GM18867 (cell line): ENCODE measurements at regions not wholly inside any gene's neighbourhood (a gene's known extent, or its start where the extent isn't known, plus 50 kb on each side); places are given as distances from the start of the nearest gene placed in this dataset.

Source experiments
- ATAC-seq: cut with Tn5 transposase; IDR thresholded peaks from one replicate; pipeline ENCODE4 v1.9.1; 2021; ENCODE audit warnings: mild to moderate bottlenecking, moderate library complexity; ENCODE audit not compliant: unreplicated experiment

DNA sequence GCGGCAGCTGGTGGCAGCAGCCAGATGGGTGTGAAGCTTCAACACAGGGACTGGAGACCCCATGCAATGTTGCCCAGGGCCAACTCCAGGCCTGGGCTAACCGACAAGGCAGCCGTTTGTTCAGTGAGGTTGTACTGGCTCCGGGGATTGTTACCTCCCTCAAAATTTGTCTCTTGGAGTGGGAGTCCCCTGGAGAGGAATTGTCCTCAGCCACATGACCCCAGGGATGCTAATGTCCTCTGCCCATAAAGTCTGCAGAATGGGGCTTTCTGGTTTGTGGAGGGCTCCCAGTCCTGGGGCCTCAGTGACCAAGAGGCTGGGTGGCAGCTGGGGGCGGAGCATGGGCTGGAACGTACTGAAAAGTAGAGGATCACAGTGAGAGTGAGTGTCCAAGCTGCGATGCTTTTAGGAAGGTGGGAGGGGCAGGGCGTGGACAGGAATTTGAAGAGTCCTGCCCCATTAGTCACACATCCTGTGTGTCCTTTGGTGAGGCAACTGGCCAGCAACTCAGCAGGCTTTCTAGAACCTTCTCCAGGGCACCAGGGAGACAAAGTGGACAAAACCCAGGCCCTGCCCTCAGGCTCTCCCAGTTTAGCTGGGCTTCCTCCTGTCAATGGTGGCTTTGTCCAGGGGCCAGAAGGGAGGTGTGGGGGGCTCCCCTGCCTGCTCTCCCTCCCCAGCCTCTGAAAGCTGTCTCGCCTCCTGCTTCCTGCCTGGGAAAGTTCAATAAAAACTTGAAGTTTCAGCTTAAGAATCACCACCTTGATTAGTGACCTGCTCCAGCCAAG lies 114.0 kb downstream of the NSG2 start:
- no peak for ATAC-seq

- ATAC-seq = no peak
Measured at GRCh38 chr5:174165406-174165805, 119.9 kb downstream of the NSG2 start.

DNA sequence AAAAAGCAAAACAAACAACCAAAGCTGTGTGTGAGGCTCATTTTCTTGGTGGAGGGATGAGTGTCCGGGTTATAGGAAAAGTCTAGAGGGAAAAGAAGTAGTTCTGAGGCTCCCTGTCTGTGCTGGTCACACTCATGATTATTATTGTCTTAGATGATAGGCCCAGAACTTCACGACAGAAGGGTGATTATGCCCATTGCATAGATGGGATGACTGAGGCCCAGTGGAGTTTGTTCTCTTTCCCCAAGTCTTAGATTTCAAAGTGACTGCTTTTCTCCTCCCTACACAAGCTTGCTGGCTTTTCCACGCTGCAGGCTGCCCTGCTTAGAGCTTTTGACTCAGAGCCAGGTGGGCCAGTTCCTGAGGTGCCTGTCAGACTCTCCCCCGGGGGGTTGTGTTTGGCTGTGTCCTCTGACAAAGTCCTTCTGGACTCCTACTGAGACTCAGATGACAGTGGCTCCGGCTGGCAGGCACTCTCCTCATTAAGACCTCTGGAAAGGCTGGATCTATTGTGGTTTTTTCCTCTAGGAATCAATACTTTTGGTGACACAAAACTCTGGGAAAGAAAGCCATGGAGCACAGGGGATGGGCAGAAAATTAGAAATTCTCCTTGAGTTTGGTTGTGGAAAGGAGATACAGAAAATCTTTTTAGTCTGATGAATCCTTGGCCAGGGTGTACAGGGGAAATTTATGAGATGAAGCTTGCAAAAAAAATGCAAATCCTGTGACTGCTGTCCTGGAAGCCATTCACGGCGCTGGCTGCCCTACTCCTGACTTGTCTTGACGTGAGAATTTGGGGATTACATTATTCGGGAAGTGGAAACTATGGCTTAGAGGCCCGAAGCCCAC lies 120.9 kb downstream of the NSG2 start:
- no peak for ATAC-seq

DNA sequence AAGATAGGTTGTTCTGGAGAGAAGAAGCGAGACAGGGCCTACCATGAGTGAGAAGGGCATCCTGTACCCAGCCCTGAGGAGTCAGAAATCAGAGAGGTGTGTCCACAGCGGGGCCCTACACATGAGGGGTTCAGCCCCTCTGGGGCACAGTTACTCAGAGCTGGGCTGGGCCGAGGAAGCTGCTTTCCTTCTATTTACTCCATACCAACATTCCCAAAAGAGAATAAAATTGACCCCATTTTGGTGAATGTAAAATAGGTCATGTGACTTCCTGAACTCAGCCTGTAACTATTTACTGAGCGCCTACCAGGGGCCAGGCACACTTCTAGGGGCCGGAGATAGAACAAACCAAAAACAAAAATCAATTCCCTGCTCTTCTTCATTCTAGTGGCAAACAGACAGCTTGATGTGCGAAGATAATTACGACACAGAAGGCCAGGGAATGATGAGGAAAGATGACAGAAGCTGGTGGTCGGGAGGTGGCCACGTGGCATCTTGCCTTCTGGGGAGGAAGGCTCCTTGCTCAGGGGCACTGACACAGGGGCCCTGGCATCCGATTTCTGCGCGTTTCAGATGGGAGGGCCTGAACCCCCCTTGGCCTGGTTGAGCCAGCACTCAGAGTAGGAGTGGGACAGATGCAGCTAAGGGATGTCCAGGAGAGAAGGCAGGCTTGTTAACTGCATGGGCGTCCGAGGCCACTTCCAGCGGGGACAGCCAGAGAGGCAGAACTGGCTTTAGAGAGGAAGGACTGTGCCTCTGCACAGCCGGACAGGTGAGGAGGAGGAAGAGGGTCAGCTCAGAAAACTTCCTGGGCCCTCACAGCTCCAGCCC lies 121.8 kb downstream of the NSG2 start:
- no peak for ATAC-seq

- ATAC-seq = no peak
Measured at GRCh38 chr5:174172152-174172551, 126.6 kb downstream of the NSG2 start.

DNA sequence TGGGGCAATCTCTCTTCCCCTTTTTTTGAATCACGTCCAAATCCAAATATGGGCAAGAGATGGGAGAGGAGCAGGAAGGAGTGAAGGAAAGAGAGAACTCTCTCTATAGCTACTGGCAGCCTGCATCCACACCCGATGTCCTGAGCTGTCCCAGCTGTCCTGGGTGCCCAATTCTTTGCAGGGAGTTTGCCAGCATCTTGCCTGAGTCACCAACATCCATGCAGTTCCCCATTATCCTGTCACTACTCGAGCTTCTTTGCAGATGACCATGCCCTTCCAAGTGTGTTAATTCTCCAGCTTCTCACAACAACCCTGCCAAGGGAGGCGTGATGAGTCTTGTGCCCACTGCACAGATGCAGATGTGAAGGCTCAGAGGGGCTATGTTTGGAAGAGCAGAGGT lies 127.1 kb downstream of the NSG2 start:
- no peak for ATAC-seq

GRCh38 chr5:174173766-174174165 lies 128.3 kb downstream of the NSG2 start:
- ATAC-seq = no peak

- ATAC-seq = no peak
Measured at GRCh38 chr5:174175716-174176268, 130.3 kb downstream of the NSG2 start.

GRCh38 chr5:174176511-174176910 lies 131.0 kb downstream of the NSG2 start:
- no peak for ATAC-seq

DNA sequence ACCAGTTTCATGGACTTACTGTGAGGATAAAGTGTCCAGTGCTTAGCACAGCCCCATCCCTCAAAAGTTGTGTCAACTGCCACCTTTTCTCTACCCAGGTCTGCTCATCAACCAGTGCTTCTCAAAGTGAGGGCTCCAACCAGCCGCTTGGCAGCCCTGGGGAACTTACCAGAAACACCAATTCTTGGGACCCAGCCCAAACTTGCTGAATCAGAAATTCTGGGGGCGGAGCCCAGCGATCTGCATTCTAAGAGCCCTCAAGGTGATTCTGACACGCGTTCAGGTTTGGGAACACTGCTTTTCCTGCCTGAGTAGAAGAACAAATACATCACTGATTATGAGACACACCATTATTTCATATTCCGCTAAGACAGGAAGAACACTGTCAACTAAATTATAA lies 132.0 kb downstream of the NSG2 start:
- ATAC-seq = no peak

GRCh38 chr5:174177976-174178605 lies 132.6 kb downstream of the NSG2 start:
- ATAC-seq = no peak

DNA sequence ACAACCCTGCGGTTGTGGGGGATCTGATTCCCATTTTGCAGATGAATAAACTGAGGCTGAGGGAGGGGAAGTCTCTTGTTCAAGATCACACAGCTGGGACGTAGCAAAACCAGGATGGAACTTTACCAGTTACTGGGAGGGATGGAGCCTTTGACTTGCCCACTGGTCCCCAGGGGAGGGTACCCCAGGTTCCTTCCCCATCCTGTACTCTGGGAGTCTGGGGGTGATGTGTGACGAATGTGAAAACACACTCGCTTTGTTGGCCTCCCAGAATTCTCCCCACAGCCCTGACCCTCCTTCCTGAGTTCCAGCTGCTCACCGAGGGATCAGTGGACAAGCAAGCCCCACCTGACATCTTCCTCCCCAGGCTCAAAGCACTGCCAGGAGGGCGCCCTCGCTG lies 135.1 kb downstream of the NSG2 start:
- ATAC-seq = no peak

- no peak for ATAC-seq
Measured at GRCh38 chr5:174182111-174182510, 136.6 kb downstream of the NSG2 start.

- ATAC-seq = no peak
Measured at GRCh38 chr5:174183701-174184100, 138.2 kb downstream of the NSG2 start.

DNA sequence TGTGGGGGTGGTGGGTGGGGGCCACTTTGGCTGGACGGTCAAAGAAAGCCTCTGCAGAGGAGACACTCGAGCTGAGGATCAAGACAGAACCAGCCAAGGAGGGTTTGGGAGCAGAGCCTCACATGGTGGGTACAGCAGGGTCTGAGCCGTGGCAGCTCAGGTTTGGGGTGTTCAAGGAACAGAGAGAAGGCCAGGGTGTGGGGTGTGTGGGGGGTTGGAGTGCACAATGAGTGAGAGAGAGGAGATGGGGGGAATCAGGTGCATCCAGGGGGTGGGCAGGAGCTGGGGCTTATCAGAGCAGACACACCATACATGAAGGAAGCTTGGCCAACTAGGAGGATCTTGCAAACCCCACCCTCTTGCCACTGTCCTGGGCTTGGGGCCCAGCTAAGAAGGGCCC lies 140.0 kb downstream of the NSG2 start:
- no peak for ATAC-seq

GRCh38 chr5:174186096-174186695 lies 140.7 kb downstream of the NSG2 start:
- ATAC-seq = no peak

- no peak for ATAC-seq
Measured at GRCh38 chr5:174187001-174187400, 141.5 kb downstream of the NSG2 start.

DNA sequence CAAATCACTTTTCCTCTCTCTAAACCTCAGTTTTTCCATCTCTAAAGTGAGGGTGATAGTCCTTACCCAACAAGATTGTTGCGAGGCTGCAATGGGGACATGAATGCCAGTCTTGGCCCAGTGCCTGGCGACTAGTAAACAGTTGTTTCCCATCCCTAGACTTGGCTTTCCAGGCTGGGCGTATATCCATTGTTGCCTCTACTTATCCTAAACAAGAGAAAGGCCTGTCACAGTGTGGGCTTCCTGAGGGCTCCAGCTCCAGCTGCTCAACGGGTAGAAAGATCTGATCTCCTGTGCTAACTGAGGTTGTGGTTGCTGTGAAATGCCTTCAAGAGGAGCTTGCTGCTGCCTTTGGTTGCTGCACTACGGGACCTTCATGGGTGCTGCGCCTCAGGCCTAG lies 142.0 kb downstream of the NSG2 start:
- no peak for ATAC-seq

GRCh38 chr5:174188295-174188694 lies 142.8 kb downstream of the NSG2 start:
- no peak for ATAC-seq
